GM06990 (cell line): ENCODE measurements at regions not wholly inside any gene's neighbourhood (a gene's known extent, or its start where the extent isn't known, plus 50 kb on each side); places are given as distances from the start of the nearest gene placed in this dataset.

Source experiments
- DNase-seq: peaks from one replicate; pipeline ENCODE4 v3.0.0-alpha.2; 2011; ENCODE audit not compliant: insufficient read length; ENCODE audit errors: extremely low read depth
- H3K27me3 ChIP-seq: replicated peaks from 2 replicates; pipeline ENCODE4 v1.6.0; 2011; ENCODE audit warnings: low read length; ENCODE audit not compliant: control insufficient read depth, insufficient read depth
- H3K36me3 ChIP-seq: 2 replicates; pipeline ENCODE4 v1.5.1; 2011; ENCODE audit warnings: low read length; ENCODE audit not compliant: control insufficient read depth, insufficient read depth
- H3K4me3 ChIP-seq: replicated peaks from 2 replicates; pipeline ENCODE4 v1.5.1; 2011; ENCODE audit warnings: low read depth, mild to moderate bottlenecking, control low read depth, low read length
- TF ChIP-seq, protein P1 (sequence below): IDR thresholded peaks from 2 replicates; pipeline ENCODE4 v1.5.1; 2011; ENCODE audit warnings: low read length, control low read depth, mild to moderate bottlenecking, inconsistent platforms; ENCODE audit not compliant: insufficient read depth, poor library complexity, severe bottlenecking

DNA sequence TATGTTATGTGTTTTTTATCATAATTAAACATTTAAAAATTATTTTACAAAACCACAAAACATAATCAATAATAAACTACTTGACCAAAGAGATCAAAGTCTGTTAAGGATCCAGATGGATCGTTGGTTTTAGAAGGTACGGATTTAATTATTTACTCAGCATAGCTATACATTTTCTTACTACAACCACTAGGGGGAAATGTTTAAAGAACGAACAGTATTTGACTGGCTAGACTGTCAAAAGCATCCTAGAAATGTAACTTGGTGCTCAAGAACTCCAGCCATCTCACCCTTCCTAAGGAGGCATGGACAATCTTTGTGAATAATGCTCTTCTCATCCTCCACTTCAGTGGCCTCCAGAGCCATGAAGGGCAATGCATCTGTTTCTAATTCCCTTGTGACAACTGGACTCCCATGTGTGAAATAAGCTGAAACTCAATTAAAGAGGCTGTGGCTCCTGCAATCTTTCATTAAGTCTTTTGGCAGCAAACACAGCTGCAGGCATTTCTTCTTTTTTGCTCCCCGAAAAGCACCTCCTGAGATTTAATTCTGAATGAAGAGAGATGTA is 94.7 kb upstream of the TUSC7 start:
- TF ChIP-seq, protein P1, sequence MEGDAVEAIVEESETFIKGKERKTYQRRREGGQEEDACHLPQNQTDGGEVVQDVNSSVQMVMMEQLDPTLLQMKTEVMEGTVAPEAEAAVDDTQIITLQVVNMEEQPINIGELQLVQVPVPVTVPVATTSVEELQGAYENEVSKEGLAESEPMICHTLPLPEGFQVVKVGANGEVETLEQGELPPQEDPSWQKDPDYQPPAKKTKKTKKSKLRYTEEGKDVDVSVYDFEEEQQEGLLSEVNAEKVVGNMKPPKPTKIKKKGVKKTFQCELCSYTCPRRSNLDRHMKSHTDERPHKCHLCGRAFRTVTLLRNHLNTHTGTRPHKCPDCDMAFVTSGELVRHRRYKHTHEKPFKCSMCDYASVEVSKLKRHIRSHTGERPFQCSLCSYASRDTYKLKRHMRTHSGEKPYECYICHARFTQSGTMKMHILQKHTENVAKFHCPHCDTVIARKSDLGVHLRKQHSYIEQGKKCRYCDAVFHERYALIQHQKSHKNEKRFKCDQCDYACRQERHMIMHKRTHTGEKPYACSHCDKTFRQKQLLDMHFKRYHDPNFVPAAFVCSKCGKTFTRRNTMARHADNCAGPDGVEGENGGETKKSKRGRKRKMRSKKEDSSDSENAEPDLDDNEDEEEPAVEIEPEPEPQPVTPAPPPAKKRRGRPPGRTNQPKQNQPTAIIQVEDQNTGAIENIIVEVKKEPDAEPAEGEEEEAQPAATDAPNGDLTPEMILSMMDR: peak; percentile 36
- H3K36me3 ChIP-seq: no peaks in the 10 kb centered on the region
- H3K4me3 ChIP-seq: no peak overlapping the region
- no peaks in the 10 kb centered on the region for H3K27me3 ChIP-seq
- DNase-seq: no peak

DNA sequence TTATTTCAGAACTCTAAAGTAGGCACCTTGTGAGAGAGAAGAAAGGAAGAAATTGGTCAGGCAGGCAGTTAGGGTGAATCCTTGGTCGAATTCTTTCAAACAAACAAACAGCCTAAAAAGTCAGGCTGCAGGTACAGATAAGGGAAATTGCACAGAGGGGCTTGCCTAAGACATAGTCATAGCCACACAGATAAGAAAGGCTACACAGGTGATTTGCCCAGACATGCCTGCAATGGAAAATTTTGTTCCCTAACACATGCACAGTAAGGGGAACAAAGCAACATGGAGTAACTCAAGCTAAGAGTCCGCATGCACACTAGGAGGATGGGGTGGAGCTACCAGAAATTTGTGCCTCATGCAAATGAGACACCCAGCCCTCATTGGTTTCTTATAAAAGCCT is 91.4 kb upstream of the TUSC7 start:
- no peak overlapping the region for H3K4me3 ChIP-seq
- H3K36me3 ChIP-seq: no peaks in the 10 kb centered on the region
- H3K27me3 ChIP-seq: no peaks in the 10 kb centered on the region
- DNase-seq: no peak
- TF ChIP-seq, protein P1: no peak

GRCh38 chr3:116618930-116619329 is 90.6 kb upstream of the TUSC7 start:
- Histone ChIP-seq H3K4me3 (no peak overlapping the region), H3K27me3 (no peaks in the 10 kb centered on the region), H3K36me3 (no peaks in the 10 kb centered on the region)
- TF ChIP-seq, protein P1: no peak
- no peak for DNase-seq

DNA sequence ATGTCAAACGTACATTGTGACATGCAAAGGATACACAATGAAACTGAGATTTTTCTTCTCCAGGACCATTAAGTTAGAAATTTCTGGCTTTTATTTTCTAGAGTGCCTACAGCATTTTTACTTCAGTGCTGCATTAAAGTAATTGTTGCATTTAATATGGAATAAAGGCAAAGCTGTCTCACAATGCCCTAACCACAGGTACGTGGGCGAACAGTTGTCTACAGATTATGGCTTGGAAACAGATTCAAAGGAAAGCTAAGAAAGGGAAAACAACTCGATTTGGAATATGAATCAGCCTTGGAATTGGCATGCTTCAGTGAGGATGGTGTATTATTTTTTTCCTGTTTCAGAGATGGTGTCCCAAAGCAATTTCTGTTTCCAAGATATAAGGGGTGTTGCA is 79.1 kb upstream of the TUSC7 start:
- DNase-seq: no peak
- no peaks in the 10 kb centered on the region for H3K36me3 ChIP-seq
- H3K27me3 ChIP-seq: no peaks in the 10 kb centered on the region
- H3K4me3 ChIP-seq: no peak overlapping the region
- TF ChIP-seq, protein P1: no peak

GRCh38 chr3:116639641-116640040 is 69.9 kb upstream of the TUSC7 start:
- DNase-seq: no peak
- no peaks in the 10 kb centered on the region for H3K27me3 ChIP-seq
- no peaks in the 10 kb centered on the region for H3K36me3 ChIP-seq
- TF ChIP-seq, protein P1: no peak
- no peak overlapping the region for H3K4me3 ChIP-seq

DNA sequence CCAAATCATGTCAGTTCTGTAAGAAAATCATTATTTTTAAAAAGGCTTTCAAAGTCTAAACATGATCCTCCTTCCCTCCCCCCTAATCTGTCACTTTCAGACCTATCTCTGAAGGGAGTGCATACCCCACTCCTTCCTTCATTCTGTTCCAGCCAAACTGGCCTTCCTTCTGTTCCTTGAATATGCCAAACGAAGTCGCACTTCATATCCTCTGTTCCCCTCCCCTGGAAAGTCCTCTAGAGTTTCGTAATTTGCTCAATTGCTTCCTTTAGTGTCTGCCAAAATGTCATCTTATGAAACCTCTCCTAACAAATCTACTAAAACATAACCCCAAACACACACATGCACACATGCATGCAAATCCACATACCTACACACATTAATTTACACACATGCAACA is 69.5 kb upstream of the TUSC7 start:
- TF ChIP-seq, protein P1: no peak
- H3K36me3 ChIP-seq: no peaks in the 10 kb centered on the region
- DNase-seq: no peak
- no peak overlapping the region for H3K4me3 ChIP-seq
- no peaks in the 10 kb centered on the region for H3K27me3 ChIP-seq
